Astrocyte (in vitro differentiated cells and primary cell): ENCODE measurements at regions not wholly inside any gene's neighbourhood (a gene's known extent, or its start where the extent isn't known, plus 50 kb on each side); places are given as distances from the start of the nearest gene placed in this dataset.
"Not testable (repeated sequence)": the region's sequence is repeated elsewhere in the genome, so short reads cannot be mapped to it uniquely, and the experiment has no call there.

ENCODE experiments used
- DNase-seq: peaks from one replicate; pipeline ENCODE4 v3.0.0-alpha.2; 2010; ENCODE audit warnings: low read depth
- FAIRE-seq: peaks from 2 replicates; lab custom pipeline; 2011; peaks lifted over from hg19 to GRCh38; lab: Jason Lieb, UNC
- H2AFZ ChIP-seq: 2 replicates; pipeline ENCODE4 v1.6.0; 2012; ENCODE audit warnings: low read depth, low read length, inconsistent platforms
- H3K27ac ChIP-seq: 2 replicates; pipeline ENCODE4 v1.5.1; 2011; ENCODE audit warnings: low read depth, low read length, inconsistent platforms
- H3K27me3 ChIP-seq: 2 replicates; pipeline ENCODE4 v1.6.0; 2011; ENCODE audit warnings: low read length, inconsistent platforms; ENCODE audit not compliant: insufficient read depth
- H3K36me3 ChIP-seq: 2 replicates; pipeline ENCODE4 v1.5.1; 2011; ENCODE audit warnings: low read length, inconsistent platforms; ENCODE audit not compliant: insufficient read depth
- H3K4me1 ChIP-seq: 2 replicates; pipeline ENCODE4 v1.5.1; 2011; ENCODE audit warnings: low read length, inconsistent platforms; ENCODE audit not compliant: insufficient read depth
- H3K4me2 ChIP-seq: 2 replicates; pipeline ENCODE4 v1.6.0; 2012; ENCODE audit warnings: low read length, inconsistent platforms
- H3K4me3 ChIP-seq: 2 replicates; pipeline ENCODE4 v1.5.1; 2011; ENCODE audit warnings: low read depth, mild to moderate bottlenecking, low read length, inconsistent platforms; ENCODE audit not compliant: insufficient read depth
- H3K79me2 ChIP-seq: 2 replicates; pipeline ENCODE4 v1.6.0; 2012; ENCODE audit warnings: mild to moderate bottlenecking, low read length, inconsistent platforms; ENCODE audit not compliant: insufficient read depth
- H3K9ac ChIP-seq: 2 replicates; pipeline ENCODE4 v1.6.0; 2012; ENCODE audit warnings: mild to moderate bottlenecking, low read length, inconsistent platforms
- H3K9me3 ChIP-seq: 2 replicates; pipeline ENCODE4 v1.5.1; 2012; ENCODE audit warnings: low read depth, mild to moderate bottlenecking, low read length, inconsistent platforms; ENCODE audit not compliant: insufficient read depth
- H4K20me1 ChIP-seq: 2 replicates; pipeline ENCODE4 v1.6.0; 2012; ENCODE audit warnings: low read length, inconsistent platforms; ENCODE audit not compliant: insufficient read depth
- H3K27ac Mint-ChIP-seq: one replicate; pipeline ENCODE4 v1.8.0; 2021; ENCODE audit warnings: mild to moderate bottlenecking, mixed read lengths; ENCODE audit not compliant: unreplicated experiment
- H3K27me3 Mint-ChIP-seq: one replicate; pipeline ENCODE4 v1.8.0; 2021; ENCODE audit warnings: low read depth, mixed read lengths; ENCODE audit not compliant: unreplicated experiment
- H3K36me3 Mint-ChIP-seq: one replicate; pipeline ENCODE4 v1.8.0; 2021; ENCODE audit warnings: low read depth, mixed read lengths; ENCODE audit not compliant: unreplicated experiment
- H3K4me1 Mint-ChIP-seq: one replicate; pipeline ENCODE4 v1.8.0; 2021; ENCODE audit warnings: low read depth, mixed read lengths; ENCODE audit not compliant: unreplicated experiment
- H3K4me3 Mint-ChIP-seq: one replicate; pipeline ENCODE4 v1.8.0; 2021; ENCODE audit warnings: mild to moderate bottlenecking, moderate library complexity, mixed read lengths; ENCODE audit not compliant: unreplicated experiment
- H3K9me3 Mint-ChIP-seq: one replicate; pipeline ENCODE4 v1.8.0; 2021; ENCODE audit warnings: mild to moderate bottlenecking, mixed read lengths; ENCODE audit not compliant: unreplicated experiment
- CTCF ChIP-seq: IDR thresholded peaks from 2 replicates; pipeline ENCODE4 v1.5.1; 2011; ENCODE audit warnings: low read depth, mild to moderate bottlenecking, inconsistent platforms, low read length, moderate library complexity; ENCODE audit not compliant: insufficient read depth
- EZH2 ChIP-seq: IDR thresholded peaks from 2 replicates; pipeline ENCODE4 v1.6.1; 2012; ENCODE audit warnings: mild to moderate bottlenecking, low read length, inconsistent platforms; ENCODE audit not compliant: insufficient read depth

- Histone ChIP-seq H3K79me2 (no peaks in the 10 kb centered on the region), H2AFZ (no peak overlapping the region), H3K4me3 (no peak overlapping the region), H4K20me1 (no peaks in the 10 kb centered on the region), H3K27ac (no peak overlapping the region), H3K4me1 (no peaks in the 10 kb centered on the region), H3K9me3 (no peaks in the 10 kb centered on the region), H3K36me3 (no peaks in the 10 kb centered on the region), H3K4me2 (no peak overlapping the region), H3K27me3 (no peaks in the 10 kb centered on the region), H3K9ac (no peak overlapping the region)
- no peak overlapping the region for H3K4me3 Mint-ChIP-seq
- H3K36me3 Mint-ChIP-seq, result no peaks in the 10 kb centered on the region
- H3K4me1 Mint-ChIP-seq, result peaks cover 6% of the 10 kb centered on the region
- H3K27me3 Mint-ChIP-seq, result peaks cover 15% of the 10 kb centered on the region
- TF ChIP-seq EZH2, result no peak
- no peak for TF ChIP-seq CTCF
- no peak overlapping the region for H3K27ac Mint-ChIP-seq
- DNase-seq, result no peak
- H3K9me3 Mint-ChIP-seq, result peaks cover 6% of the 10 kb centered on the region
- no peak for FAIRE-seq
Observed at GRCh38 chr9:106228861-106229260, 534.5 kb downstream of the TMEM38B start.

- no peaks in the 10 kb centered on the region for H3K36me3 Mint-ChIP-seq
- H3K4me2 ChIP-seq, result no peak overlapping the region
- no peak overlapping the region for H3K4me3 ChIP-seq
- no peaks in the 10 kb centered on the region for H3K79me2 ChIP-seq
- H3K27ac Mint-ChIP-seq, result no peak overlapping the region
- H4K20me1 ChIP-seq, result no peaks in the 10 kb centered on the region
- H3K9me3 ChIP-seq, result no peaks in the 10 kb centered on the region
- no peaks in the 10 kb centered on the region for H3K4me1 ChIP-seq
- FAIRE-seq (no peak), DNase-seq (no peak)
- no peak overlapping the region for H3K9ac ChIP-seq
- H3K4me1 Mint-ChIP-seq, result peaks cover 6% of the 10 kb centered on the region
- H3K36me3 ChIP-seq, result no peaks in the 10 kb centered on the region
- no peaks in the 10 kb centered on the region for H3K27me3 ChIP-seq
- no peak overlapping the region for H2AFZ ChIP-seq
- H3K27ac ChIP-seq, result no peak overlapping the region
- peaks cover 4% of the 10 kb centered on the region for H3K27me3 Mint-ChIP-seq
- TF ChIP-seq CTCF (no peak), EZH2 (no peak)
- H3K4me3 Mint-ChIP-seq, result no peak overlapping the region
- H3K9me3 Mint-ChIP-seq, result no peaks in the 10 kb centered on the region
Observed at GRCh38 chr9:106233116-106233515, 538.8 kb downstream of the TMEM38B start.

GRCh38 chr9:106260908-106261307 lies 566.6 kb downstream of the TMEM38B start:
- not testable (repeated sequence) for H3K9me3 ChIP-seq, H3K4me2 ChIP-seq, H2AFZ ChIP-seq, H3K27ac ChIP-seq, H3K79me2 ChIP-seq, H3K36me3 ChIP-seq, H3K36me3 Mint-ChIP-seq, H3K9ac ChIP-seq, DNase-seq, H3K27ac Mint-ChIP-seq, H3K4me1 Mint-ChIP-seq, FAIRE-seq, H3K4me3 ChIP-seq, H3K27me3 Mint-ChIP-seq, H3K4me1 ChIP-seq, H3K4me3 Mint-ChIP-seq, H3K27me3 ChIP-seq, H4K20me1 ChIP-seq
- peaks cover 11% of the 10 kb centered on the region for H3K9me3 Mint-ChIP-seq
